ENCODE measurements at regions not wholly inside any gene's neighbourhood (a gene's known extent, or its start where the extent isn't known, plus 50 kb on each side); places are given as distances from the start of the nearest gene placed in this dataset.
"Not testable (repeated sequence)": the region's sequence is repeated elsewhere in the genome, so short reads cannot be mapped to it uniquely, and the experiment has no call there.

DNA sequence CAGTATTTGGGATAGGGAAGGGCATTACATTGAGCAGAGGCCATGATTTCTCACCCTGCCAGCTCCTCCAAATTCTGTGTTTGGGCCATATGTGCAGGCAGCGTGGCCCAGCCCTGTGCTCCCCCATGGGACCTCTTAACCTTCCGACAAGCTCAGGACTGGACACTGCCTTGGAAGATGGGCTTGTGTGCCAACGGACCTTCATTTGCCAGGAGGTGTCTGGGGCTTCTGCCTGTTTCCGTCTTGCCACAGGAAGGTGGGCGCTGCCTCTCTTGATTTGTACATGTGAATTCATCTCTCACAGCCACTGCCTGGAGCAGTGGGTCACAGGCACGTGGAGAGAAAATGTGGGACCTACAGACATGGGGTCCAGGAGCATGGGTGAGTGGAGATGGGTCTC lies 272.6 kb downstream of the CCSER2 start:
- TF ChIP-seq, protein P1, sequence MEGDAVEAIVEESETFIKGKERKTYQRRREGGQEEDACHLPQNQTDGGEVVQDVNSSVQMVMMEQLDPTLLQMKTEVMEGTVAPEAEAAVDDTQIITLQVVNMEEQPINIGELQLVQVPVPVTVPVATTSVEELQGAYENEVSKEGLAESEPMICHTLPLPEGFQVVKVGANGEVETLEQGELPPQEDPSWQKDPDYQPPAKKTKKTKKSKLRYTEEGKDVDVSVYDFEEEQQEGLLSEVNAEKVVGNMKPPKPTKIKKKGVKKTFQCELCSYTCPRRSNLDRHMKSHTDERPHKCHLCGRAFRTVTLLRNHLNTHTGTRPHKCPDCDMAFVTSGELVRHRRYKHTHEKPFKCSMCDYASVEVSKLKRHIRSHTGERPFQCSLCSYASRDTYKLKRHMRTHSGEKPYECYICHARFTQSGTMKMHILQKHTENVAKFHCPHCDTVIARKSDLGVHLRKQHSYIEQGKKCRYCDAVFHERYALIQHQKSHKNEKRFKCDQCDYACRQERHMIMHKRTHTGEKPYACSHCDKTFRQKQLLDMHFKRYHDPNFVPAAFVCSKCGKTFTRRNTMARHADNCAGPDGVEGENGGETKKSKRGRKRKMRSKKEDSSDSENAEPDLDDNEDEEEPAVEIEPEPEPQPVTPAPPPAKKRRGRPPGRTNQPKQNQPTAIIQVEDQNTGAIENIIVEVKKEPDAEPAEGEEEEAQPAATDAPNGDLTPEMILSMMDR (IDR thresholded peaks at IDR 0.05): no peak
- H3K9me3 Mint-ChIP-seq: peaks cover 0 to 5% (median 2%) of the 10 kb centered on the region in 7 donors
- Histone ChIP-seq H3K9me3 (replicated peaks in 1 of 2; ENCODE audit: control insufficient read depth in 1 of 2, insufficient read depth in 1 of 2, low read length in 2 of 2) (peaks cover 0 to 3% of the 10 kb centered on the region in 2 donors), H3K36me3 (replicated peaks in 1 of 2; ENCODE audit: control insufficient read depth in 1 of 2, insufficient read depth in 2 of 2, low read length in 2 of 2) (no peaks in the 10 kb centered on the region), H3K27ac (ENCODE audit: low read depth in 1 of 2, low read length in 2 of 2) (no peak overlapping the region), H4K20me1 (ENCODE audit: insufficient read depth, low read length) (no peaks in the 10 kb centered on the region), H2AFZ (ENCODE audit: insufficient read depth, low read depth, low read length, poor library complexity, severe bottlenecking) (no peak overlapping the region), H3K27me3 (ENCODE audit: control insufficient read depth in 2 of 2, insufficient read depth in 2 of 2, low read length in 2 of 2) (no peaks in the 10 kb centered on the region), H3K9ac (ENCODE audit: insufficient read depth, low read length, poor library complexity, severe bottlenecking) (no peak overlapping the region), H3K79me2 (ENCODE audit: insufficient read depth, low read length) (no peaks in the 10 kb centered on the region), H3K4me2 (replicated peaks; ENCODE audit: extremely low read depth, low read length, poor library complexity, severe bottlenecking) (no peak overlapping the region), H3K4me3 (replicated peaks in 1 of 3; ENCODE audit: low read depth in 2 of 3, low read length in 3 of 3) (no peak overlapping the region), H3K4me1 (ENCODE audit: control insufficient read depth in 1 of 2, insufficient read depth in 2 of 2, low read length in 2 of 2) (no peaks in the 10 kb centered on the region)
- H3K36me3 Mint-ChIP-seq: no peaks in the 10 kb centered on the region
- peaks cover 0 to 4% (median 3%) of the 10 kb centered on the region in 3 donors for H3K27me3 Mint-ChIP-seq (ENCODE audit: low read depth in 3 of 3)
- H3K27ac Mint-ChIP-seq: no peak overlapping the region
- H3K4me3 Mint-ChIP-seq: no peak overlapping the region
- no peak for DNase-seq
- WGBS (ENCODE audit: insufficient coverage): 76% methylated on average over 6 of the region's 6 CpGs
- H3K4me1 Mint-ChIP-seq: no peaks in the 10 kb centered on the region
- intact Hi-C loops (cut with micrococcal nuclease): no loop called here

DNA sequence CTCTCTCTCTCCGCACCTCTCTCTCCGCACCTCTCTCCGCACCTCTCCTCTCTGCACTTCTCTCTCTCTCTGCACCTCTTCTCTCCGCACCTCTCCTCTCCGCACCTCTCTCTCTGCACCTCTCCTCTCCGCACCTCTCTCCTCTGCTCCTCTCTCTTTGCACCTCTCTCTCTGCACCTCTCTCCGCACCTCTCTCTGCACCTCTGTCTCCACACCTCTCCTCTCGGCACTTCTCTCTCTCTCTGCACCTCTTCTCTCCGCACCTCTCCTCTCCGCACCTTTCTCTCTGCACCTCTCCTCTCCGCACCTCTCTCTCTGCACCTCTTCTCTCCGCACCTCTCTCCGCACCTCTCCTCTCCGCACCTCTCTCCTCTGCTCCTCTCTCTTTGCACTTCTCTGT lies 274.2 kb downstream of the CCSER2 start:
- H3K4me1 ChIP-seq (ENCODE audit: control insufficient read depth in 1 of 2, insufficient read depth in 2 of 2, low read length in 2 of 2); H3K9me3 ChIP-seq (replicated peaks in 1 of 2; ENCODE audit: control insufficient read depth in 1 of 2, insufficient read depth in 1 of 2, low read length in 2 of 2); H3K9me3 Mint-ChIP-seq; H3K4me3 Mint-ChIP-seq; H3K36me3 Mint-ChIP-seq; H3K4me2 ChIP-seq (replicated peaks; ENCODE audit: extremely low read depth, low read length, poor library complexity, severe bottlenecking); H3K9ac ChIP-seq (ENCODE audit: insufficient read depth, low read length, poor library complexity, severe bottlenecking); H2AFZ ChIP-seq (ENCODE audit: insufficient read depth, low read depth, low read length, poor library complexity, severe bottlenecking); H3K36me3 ChIP-seq (replicated peaks in 1 of 2; ENCODE audit: control insufficient read depth in 1 of 2, insufficient read depth in 2 of 2, low read length in 2 of 2); H3K4me1 Mint-ChIP-seq; H3K79me2 ChIP-seq (ENCODE audit: insufficient read depth, low read length); H3K4me3 ChIP-seq (replicated peaks in 1 of 3; ENCODE audit: low read depth in 2 of 3, low read length in 3 of 3); H3K27me3 Mint-ChIP-seq (ENCODE audit: low read depth in 3 of 3); DNase-seq; H3K27ac ChIP-seq (ENCODE audit: low read depth in 1 of 2, low read length in 2 of 2); intact Hi-C loops (cut with micrococcal nuclease); H3K27ac Mint-ChIP-seq; H3K27me3 ChIP-seq (ENCODE audit: control insufficient read depth in 2 of 2, insufficient read depth in 2 of 2, low read length in 2 of 2); H4K20me1 ChIP-seq (ENCODE audit: insufficient read depth, low read length): not testable (repeated sequence)
- 75% methylated on average over 14 of the region's 14 CpGs for WGBS (ENCODE audit: insufficient coverage)
